Midbrain (tissue), 1 donor: ENCODE measurements at regions not wholly inside any gene's neighbourhood (a gene's known extent, or its start where the extent isn't known, plus 50 kb on each side); places are given as distances from the start of the nearest gene placed in this dataset.

Experiments
- DNase-seq: peaks from one replicate; lab custom pipeline; 2025; lab: John Stamatoyannopoulos, UW

DNA sequence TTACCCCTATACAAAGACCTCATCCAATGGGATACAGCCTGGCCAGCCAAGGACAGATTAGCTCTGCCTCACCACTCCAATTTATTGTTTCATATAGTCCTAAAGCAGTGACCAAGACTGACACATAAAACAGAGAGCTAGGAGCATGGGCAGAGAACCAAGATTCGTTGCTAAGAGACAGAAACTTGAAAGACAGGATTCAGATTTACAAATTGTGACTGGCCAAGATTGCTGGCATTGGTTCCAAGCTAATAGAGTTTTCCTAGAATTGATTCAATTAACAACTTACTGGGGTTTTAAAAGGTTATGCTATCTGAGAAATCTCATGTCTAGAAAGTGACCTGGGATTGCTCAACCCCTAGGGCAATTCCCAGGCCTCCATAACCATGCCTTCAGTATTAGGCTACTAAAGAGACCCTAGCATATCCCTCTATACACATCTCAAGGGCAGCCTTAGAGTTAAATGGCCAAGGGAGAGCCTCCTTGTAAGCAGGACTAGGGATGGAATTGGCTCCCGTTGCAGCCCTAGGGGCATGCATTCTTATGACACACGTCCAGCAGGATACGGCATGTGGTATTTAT, 75.6 kb downstream of the ICOS start:
- DNase-seq = peak; percentile 8

DNA sequence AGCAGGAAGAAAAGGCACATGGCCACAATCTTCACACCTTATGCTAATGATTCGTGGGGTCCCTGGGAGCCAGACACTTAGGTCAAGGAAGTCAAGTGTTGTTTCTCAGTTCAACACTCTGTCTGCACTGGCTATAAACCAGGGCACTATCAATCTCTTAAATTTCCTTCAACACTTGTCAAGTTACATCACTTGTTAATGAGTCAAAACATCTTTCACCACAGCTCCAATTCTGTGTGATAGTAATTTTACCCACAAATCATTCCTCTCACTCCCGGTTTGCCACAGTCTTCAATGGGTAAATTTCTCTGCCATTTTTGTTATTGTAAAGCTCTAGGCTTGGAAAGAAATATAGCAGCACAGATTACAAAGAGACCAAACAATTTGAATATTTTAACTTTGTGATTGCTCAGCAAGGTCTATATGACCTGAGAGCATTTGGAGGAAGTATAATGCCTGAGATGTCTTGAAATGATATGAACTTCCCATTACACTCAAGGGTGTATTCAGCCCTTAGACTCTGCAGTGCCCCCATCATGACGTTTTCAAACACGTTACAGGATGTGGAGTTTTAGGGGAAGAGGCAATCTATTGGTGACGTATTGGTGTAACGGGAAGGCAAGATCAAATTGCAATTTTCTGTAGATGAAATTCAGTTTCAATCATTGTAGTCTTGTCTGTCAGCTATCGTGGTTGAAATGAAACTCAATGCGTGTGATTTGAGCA, 78.7 kb downstream of the ICOS start:
- no peak for DNase-seq

DNA sequence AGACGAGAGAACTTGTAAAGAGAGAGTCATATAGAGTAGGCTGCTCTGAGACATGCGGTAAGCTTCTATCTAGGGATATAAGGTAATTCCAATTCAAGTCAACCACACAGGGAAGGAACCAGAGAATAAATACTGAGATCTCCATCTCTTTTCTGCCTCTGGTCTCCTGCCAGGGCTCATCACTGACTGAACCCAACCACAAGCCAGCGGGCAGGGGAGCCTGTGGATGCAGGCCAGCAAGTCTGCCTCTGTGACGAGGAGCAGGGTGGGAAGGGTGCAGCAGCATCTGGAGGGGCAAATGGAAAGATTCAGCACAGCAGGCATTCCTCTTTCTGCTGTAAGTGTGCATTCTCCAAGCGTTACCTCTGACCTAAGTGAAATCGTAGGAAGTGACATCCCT, 82.2 kb downstream of the ICOS start:
- no peak for DNase-seq

DNA sequence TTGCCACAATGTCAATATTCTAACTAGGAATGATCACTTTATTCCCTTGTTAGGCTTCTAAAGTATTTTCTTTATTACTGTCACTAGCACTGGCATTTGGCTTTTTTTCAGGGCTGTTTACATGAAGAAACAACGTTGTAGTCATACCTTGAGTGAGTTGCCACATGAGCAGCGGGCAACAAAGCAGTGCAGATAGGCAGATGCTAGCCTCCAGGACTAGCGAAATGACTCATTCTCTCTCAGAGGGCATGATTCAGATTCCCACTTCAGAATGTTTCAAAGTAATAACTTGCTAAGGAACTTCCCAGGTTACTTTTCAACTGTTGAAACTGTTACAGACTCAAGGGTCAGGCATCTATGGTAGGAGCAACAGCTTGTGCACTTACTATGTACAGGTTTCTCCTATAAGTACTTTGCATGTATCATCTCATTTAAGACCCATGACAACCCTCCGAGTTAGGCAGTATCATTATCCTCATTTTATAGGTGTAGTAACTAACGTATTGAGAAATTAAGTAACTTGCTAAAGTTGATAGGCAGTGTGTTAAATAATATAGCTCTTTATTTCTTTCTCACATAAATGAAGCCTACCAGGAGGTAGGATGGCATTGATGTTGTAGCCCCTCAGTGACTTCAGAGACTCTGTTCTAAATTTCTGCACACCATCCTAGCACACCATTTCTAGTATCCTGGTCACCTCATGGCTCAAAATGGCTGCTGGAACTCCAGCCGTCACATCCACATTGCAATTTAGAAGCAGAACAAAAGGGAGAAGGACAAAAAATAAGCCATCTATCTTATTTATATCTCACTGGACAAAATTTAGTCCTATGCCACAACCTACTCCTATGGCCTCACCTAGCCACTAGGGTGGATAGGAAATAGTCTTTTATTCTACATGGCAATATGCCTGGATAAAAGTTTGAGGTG, 83.3 kb downstream of the ICOS start:
- DNase-seq = no peak

DNA sequence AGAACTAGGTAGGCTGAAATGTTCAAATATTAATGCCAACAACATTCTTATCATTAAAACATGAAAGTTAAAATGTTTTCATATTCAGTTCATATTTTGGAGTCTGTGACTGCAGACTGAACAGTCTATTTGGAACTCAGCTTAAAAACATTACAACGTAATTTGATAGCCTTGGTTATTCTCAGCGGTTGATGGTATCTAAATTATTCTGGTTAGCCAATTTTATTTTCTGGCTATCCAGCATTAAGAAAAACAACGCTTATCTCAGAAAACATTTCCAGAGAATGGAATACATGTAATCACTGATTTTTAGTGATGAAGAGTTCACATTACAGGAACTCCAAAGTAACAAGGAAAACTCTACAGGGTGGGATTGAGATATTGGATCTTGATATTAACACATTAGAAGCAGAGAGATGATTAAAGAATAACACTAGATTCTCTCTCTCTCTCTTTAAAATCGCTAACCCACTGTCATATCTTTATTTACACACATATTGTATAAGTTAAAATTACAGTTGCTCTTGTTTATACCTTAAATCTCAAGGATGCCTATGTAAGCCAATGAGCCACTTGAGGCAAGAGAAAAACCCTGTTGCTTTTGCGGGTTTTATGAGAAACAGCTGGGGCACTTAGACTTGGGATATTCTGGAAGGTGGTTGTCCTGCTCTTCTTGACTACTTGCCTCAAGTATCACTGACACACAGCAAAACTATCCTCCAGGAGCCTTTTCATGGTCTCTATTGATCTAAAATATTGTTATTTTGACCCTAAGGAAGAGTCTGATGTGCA, 84.9 kb downstream of the ICOS start:
- DNase-seq = no peak

DNA sequence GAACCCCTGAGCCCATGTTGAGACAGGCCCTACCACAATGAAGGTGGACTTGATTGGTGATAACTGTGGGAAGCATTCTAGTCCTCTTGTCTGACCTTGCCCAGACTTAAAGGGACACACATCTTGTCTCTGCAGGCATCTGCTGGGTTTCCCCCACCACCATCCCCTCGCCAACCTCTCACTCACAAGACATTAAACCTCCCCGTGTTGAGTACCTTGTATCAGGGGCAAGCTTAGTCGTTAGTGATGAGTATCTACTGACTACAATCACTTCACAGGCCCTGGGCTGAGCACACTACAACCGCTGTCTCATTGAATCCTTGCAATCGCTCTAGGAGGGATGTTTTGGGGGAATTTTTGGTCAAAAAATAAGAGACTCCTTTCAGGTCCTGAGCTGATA, 86.0 kb downstream of the ICOS start:
- DNase-seq = no peak

DNA sequence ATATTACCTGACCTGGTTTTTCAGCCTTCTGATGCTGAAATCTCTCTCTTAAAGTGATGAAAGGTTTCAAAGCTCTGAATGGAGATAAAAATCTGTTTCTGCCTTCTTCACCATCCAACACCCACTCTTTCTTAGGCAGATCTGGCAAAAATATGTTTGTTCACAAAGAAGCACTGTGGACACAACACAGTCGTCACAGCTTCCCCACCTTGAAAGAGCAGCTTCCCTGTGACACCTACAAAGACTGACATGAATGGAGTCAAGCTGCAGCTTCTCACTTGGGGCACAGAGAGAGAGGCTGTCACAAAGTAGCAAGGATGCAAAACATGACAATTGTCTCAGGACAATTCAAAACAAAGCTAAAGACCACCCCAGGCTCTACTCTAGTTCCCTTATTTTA, 86.5 kb downstream of the ICOS start:
- DNase-seq = no peak

DNA sequence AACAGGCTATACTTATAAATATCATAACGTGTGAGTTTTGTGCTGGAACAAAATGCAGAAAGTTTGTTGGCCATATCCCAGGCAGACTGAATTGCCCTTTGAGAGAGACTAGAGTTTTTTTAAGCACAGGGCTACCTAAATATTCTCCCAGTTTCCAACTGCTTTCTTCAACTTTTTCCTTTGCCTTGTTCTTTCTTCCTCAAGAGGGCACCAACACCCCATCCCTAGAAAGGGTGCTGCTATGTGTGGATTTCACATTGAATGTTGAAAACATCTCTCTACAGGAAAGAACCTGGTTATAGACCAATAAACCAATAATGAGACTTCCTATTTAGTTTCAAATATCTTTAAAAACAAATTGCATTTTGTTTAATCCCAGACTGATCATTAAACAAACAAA, 87.9 kb downstream of the ICOS start:
- DNase-seq = peak; percentile 7

DNA sequence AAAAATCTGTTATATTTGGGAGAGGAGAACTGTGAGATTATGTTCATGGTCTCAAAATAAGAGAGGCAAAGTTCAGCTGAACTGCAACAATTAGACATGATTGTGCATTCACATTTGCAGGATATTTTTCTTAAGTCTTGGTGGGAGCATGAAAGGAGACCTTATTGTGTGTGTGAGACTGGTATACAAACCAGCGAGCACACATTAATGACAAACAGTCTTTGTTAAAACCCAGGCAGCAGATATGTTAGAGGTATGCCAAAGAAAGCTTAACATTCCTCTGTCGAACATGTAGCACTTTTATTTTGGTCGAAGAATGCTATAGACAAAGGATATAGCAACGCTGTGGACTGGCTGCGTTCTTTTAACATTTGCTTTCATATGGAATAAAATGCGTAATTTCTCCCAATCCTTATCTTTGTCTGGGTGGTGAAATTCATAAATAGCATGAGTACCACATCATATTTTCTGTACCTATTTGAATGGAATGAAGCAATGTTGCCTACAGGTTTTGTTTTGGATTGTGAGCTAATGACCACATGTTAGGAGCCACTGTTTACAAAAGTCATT, 88.4 kb downstream of the ICOS start:
- DNase-seq = no peak

DNA sequence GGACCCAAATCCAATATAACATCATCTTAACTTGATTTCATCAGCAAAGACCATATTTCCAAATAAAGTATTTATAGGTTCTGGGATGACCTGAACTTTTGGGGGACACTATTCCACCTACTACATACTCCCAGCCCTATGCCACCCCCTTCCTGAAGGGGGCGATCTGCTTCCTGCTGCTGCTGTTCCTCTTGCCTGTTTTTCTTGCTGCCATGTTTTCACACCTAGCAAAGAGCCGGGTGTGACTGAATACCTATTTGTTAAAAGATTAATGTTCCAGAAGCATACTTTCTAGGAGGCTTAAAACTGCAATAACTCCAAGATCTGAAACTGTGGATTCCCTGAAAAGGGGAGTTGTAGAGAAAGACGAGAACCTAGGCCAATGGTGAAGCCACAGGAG, 89.7 kb downstream of the ICOS start:
- no peak for DNase-seq

DNA sequence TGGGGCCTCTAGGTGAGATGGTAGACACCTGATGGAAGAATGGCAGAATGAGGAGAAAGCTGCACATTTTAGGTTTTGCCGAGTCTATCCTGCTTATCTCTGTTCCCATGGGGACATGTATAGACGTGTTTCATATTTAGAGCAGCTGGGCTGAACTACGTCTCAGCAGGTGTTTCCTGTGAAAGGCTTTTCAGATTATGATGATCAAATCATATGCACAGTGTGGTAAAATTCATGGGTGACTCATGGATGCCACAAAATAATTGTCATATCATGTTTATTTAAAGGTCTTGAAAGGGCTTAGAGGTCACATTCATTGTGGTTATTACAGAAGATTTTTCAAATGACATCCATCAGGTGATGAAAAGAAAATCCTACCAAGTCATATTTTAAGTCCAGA, 90.5 kb downstream of the ICOS start:
- no peak for DNase-seq

DNA sequence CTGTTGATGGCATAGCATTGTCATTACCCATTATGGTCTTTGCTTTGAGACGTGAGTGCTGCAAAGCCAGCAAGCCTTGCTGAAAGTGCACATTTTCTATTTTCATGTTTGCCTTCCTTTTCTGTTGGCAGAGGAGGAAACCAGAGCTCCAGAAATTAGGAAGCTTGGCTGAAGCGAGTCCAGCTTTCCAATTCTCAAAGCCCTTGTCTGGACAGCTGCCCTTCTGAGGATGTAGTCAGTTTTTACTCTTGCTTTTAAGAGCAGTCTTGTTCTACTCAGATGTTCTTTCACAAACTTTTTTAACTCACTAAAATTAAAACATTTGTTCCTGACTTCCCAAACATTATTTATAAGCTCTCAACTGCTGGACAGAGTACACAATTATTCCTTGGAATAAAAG, 93.8 kb downstream of the ICOS start:
- DNase-seq = no peak

DNA sequence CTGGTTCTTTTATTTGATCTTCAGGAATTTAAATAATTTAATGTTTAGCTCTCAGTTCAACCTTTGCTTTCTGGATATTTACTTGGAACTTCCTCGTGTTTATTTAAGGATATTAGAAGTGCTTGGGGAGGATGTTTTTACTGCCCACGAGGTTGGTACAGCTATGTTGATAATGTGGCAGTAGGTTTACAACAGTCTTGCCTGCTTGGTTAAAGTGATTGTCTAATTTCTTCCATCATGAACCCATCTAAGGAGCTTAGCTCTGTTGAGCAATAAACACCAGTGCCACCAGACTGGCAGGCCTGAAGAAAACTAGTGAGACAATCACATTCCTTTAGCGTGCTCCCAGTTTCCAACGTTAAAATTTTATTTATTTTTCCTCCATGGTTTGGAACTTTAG, 94.5 kb downstream of the ICOS start:
- no peak for DNase-seq

DNA sequence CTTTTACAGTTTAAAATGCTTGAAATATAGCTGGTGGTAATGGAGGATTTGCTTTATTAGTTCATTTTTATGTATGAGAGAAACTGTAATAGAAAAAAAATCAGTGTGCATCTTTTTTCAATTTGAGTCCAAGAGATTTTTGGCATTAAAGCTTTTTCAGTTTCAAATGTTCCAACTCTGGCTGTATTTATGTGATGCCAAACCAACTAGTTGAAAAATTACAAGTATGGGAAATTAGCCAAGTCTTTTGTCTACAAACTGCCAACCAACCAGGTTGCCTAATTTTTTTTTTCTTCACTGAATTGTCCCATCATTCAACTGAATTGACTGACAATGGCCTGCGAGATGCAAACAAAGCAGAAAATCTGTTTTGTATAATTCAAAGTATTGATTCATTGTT, 95.7 kb downstream of the ICOS start:
- DNase-seq = no peak

DNA sequence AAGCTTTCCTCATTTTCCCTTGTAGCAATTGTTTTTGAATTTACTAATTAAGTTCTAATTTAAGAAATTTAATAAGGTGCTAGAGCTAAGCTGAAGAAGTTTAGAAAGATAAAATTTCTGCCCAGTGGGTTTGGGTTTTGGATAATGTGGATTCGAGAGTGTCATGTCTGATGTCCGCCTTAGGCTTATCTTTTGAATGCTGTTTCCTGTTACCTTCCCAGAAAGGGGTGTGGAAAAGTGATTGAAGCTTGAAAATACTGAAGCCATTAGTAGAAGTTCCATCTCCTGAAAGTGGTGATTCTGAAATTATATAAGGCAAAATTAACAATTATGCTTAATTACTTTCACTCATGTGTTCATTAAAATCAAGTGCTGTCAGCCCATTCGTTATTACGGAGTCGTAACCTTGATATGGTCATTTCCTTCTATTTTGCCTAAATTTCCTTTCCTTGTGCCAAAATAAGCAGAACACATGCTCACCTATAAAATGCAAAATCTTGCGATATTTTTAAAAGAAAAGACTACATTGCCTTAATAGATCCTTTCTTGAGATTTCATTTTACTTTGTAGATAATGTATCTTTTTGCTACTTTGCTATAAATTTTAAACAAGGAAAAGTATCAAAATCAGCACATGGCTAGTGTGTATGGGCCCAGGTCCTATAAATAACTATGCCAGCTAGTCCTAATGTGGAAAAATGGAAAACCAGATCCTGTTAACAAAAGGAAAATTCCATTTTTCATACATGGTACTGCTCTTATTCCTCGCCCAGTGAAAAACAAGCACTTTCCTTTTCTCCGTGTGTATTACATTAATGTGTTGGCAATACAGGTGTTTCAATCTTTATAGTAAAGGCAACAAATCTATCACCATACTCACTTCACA, 97.3 kb downstream of the ICOS start:
- DNase-seq = no peak

DNA sequence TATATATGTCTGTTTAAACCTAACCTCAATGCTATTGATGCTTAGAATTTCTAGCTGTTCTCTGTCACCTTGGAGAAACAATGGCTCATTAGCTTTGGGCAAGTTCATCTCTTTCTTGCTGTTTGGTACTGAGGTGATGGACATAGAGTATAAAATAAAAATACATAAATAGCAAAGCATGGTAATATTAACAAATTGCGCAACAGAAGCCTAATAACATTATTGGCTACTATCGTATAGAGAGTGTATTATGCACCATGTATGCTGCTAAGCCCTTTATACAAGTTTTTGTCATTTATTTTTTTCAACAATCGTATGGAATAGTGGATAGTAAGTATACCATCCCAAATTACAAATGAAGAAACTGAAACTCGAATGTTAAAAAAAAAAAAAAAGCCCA, 100.1 kb downstream of the ICOS start:
- no peak for DNase-seq

DNA sequence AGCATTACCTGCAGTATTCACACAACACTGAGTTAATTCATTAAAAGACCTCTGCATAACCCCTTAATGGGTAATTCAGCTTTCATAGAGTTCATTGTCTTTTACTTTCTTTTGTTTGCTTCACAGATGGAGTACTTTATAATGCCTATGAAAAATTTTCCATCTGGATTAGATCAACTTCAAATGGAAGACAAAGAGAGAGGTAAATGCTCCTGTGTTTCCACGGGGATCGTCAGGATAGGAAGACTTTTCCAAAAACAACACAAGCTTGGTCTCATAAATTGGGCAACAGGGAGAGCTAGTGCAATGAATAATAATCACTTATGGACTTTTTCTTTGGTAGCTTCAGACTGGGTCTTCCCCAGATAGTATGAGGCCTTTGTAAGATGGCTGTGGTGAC, 100.7 kb downstream of the ICOS start:
- no peak for DNase-seq

DNA sequence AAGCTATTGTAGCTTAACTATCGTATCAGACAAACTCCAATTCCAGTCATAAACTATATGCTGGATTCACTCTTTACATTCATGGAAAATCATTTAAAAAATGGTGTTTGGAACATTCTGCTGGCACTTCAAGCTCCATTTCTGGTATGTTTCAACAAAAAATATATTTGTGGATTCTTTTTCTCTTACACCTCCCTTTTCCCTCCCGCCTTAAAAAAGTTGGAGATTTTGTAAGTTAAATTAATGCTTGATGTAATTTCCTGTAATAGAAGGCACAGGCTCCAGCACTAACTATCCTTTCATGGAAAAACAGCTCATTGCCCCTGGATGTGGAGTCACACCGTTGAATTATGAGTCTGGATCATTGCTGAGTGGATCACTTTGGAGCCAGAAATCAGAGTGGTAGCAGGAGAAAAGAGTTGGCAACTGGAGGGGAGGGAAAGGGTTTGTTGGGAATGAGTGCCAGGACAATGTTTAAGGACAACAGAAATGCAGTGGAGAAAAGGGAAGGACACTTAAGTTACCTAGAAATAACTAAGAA, 102.8 kb downstream of the ICOS start:
- DNase-seq = no peak

DNA sequence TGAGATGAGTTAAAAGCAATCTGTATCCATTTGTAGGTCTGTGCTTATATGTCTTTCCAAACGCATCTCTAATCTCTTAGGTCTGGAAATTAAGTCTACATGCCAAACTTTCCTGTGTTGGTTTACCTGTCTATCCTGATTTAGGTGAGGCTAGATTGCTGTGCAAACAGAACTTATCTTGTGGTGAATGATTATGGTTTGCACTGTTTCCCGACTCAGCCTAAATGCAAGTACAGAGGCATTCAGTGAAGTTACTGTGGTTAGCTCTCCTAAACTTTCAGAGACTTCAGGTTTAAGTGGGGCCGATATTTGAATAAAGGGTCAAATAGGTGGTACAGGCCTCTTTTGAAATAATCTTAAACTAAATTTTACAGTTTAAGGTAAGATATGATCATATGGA, 103.5 kb downstream of the ICOS start:
- no peak for DNase-seq

DNA sequence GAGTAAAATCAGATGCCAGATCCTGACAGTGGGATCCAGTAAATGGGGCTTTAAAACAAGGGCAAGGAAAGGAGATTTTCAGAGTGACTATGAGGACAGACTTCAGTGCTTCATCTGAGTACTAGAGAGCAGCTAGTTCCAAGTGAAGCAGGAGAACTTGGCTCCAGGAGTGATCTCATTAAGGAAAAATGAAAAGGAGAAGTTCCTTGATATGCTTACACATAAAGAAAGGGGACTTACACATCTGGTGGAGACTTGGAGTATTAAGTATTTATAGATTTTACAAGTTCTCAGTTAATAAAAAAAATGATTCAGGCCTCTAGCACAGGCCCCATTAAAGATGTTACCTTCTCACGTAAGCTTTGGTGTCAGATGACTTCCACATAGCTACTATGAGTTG, 105.8 kb downstream of the ICOS start:
- no peak for DNase-seq

DNA sequence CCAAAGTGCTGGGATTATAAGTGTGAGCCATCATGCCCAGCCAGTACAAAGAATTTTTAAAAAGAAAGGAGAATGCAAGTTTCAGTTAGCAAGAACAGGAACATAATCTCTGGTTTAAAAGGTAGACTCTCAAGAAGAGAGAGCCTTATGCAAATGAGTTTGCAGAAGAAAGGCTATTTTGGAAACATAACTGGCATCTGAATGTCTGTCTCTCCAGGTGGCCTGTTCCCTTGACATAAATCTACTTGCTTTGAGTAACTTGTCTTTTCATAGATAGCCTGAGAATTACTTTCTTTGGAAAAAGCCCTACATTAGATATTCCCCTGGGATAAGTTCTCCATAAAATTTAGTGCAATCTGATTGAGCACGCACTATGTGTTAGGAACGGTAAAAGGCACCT, 109.6 kb downstream of the ICOS start:
- DNase-seq = no peak
